CD4-positive, alpha-beta T cell (primary cell): ENCODE measurements at regions not wholly inside any gene's neighbourhood (a gene's known extent, or its start where the extent isn't known, plus 50 kb on each side); places are given as distances from the start of the nearest gene placed in this dataset.

ENCODE experiments used
- ATAC-seq: fragments of 200-7000 bp; cut with Tn5 transposase; one replicate; pipeline ENCODE4 v1.10.0; 2022; ENCODE audit warnings: mild to moderate bottlenecking; ENCODE audit not compliant: poor library complexity
- CTCF ChIA-PET: fragments of 350-600 bp; sonication (Branson Sonifier 250); formaldehyde crosslinking; loops from one replicate; lab custom pipeline; 2021; ENCODE audit warnings: antibody characterized with exemption, inconsistent platforms; lab: Charles Lee
- POLR2A ChIA-PET: fragments of 350-600 bp; sonication (Branson Sonifier 250); formaldehyde crosslinking; loops from one replicate; lab custom pipeline; 2021; ENCODE audit warnings: antibody characterized with exemption, inconsistent platforms; lab: Charles Lee
- DNase-seq, 14 experiments: peaks; one replicate each; pipeline ENCODE4 v3.0.0-alpha.2; 2013 to 2020; ENCODE audit warnings: mixed read lengths in 2 of 14
- H3K27ac ChIP-seq, 2 donors: one replicate each; pipeline versions ENCODE4 v1.5.1 to v1.7.0; 2013; ENCODE audit warnings: low read length in 2 of 2, low read depth in 1 of 2, mild to moderate bottlenecking in 1 of 2
- H3K27me3 ChIP-seq, 2 experiments: 1 replicate in 1 of 2; 2 replicates in 1 of 2; pipeline versions ENCODE4 v1.6.1 to v1.7.0; 2013; ENCODE audit warnings: low read length in 2 of 2, control low read depth in 1 of 2, mild to moderate bottlenecking in 1 of 2, moderate library complexity in 1 of 2; ENCODE audit not compliant: insufficient read depth in 2 of 2, control insufficient read depth in 1 of 2
- H3K36me3 ChIP-seq: one replicate; pipeline ENCODE4 v1.6.1; 2013; ENCODE audit warnings: low read length, control low read depth; ENCODE audit not compliant: insufficient read depth
- H3K4me1 ChIP-seq: one replicate; pipeline ENCODE4 v1.6.1; 2013; ENCODE audit warnings: low read length, control low read depth; ENCODE audit not compliant: insufficient read depth
- H3K4me3 ChIP-seq: one replicate; pipeline ENCODE4 v1.5.1; 2013; ENCODE audit warnings: mild to moderate bottlenecking, low read length, moderate library complexity
- H3K9me3 ChIP-seq, 2 experiments: 1 replicate in 1 of 2; 2 replicates in 1 of 2; pipeline versions ENCODE4 v1.6.1 to v1.7.0; 2013; ENCODE audit warnings: low read length in 2 of 2, mild to moderate bottlenecking in 2 of 2, control low read depth in 1 of 2, moderate library complexity in 1 of 2; ENCODE audit not compliant: control insufficient read depth in 1 of 2, insufficient read depth in 1 of 2
- H3K27ac Mint-ChIP-seq: one replicate; pipeline ENCODE4 v1.8.0; 2020; ENCODE audit warnings: mixed read lengths
- H3K27me3 Mint-ChIP-seq: one replicate; pipeline ENCODE4 v1.8.0; 2021; ENCODE audit warnings: mixed read lengths
- H3K36me3 Mint-ChIP-seq: one replicate; pipeline ENCODE4 v1.8.0; 2021; ENCODE audit warnings: low read depth, mixed read lengths
- H3K4me1 Mint-ChIP-seq: one replicate; pipeline ENCODE4 v1.8.0; 2021; ENCODE audit warnings: low read depth, mixed read lengths
- H3K4me3 Mint-ChIP-seq: one replicate; pipeline ENCODE4 v1.8.0; 2020; ENCODE audit warnings: mild to moderate bottlenecking, mixed read lengths
- H3K9me3 Mint-ChIP-seq: one replicate; pipeline ENCODE4 v1.8.0; 2020; ENCODE audit warnings: mixed read lengths
- intact Hi-C, 2 experiments: fragments of 100-400 bp; cut with DNase I in 1 of 2; cut with micrococcal nuclease in 1 of 2; formaldehyde crosslinking; loops; one replicate each; pipeline versions ENCODE4 v1.15.1 to v1.9.0; 2023 to 2025; cut with DNase I, micrococcal nuclease
- TF ChIP-seq, protein P1 (sequence below): fragments of 200-600 bp; IDR thresholded peaks from one replicate; pipeline ENCODE4 v1.8.0; 2022; ENCODE audit warnings: antibody characterized with exemption, mild to moderate bottlenecking

DNA sequence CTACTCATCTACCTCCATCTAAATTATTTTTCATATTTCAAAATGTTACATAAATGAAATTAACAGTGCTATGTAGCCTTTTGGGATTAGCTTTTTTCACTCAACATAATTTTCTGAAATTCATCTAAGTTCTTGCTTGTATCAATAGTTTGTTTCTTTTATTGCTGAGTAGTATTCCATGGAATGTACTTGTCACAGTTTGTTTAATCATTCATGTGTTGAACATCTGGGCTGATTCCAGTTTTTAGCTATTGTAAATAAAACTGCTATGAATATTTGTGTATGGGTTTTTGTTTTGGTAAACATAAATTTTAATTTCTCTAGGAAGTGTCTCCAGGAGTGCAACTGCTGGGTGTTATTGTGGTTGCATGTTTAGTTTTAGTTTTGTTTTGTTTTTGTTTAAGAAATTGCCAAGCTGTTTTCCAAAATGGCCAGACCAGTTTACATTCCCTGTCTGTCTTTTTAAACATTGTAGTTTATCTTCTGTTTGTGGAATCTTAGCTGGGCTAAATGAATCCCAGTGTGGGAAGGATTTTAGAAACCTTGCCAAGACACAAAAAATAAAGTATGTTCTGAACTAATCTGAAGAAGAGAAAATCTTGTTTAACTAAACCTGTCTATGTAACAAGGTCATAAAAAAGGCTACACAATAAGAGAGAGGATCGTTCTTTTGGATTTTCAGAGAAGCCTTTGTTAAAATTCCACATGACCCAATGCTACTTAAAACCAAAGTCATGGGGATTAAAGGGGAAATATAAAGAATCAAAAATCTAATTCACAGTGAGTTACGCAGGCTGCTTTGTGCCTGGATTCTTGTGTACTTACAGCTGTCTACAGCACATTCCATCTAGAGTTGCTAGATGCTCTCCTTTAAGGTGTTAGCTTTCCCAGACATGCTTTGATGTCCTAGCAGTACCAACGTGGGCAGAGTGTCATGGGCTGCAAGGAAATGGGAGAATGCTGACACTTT, 129.2 kb upstream of the SUCLG2 start:
- H3K4me1 Mint-ChIP-seq: no peaks in the 10 kb centered on the region
- intact Hi-C loops: no loop called here

GRCh38 chr3:67781871-67782270, 127.5 kb upstream of the SUCLG2 start:
- intact Hi-C loops: no loop called here
- H3K27ac ChIP-seq: no peak overlapping the region
- Mint-ChIP-seq H3K27ac (no peak overlapping the region), H3K27me3 (no peaks in the 10 kb centered on the region), H3K9me3 (peaks cover 6% of the 10 kb centered on the region), H3K4me1 (no peaks in the 10 kb centered on the region), H3K4me3 (no peak overlapping the region), H3K36me3 (peaks cover 35% of the 10 kb centered on the region)
- H3K9me3 ChIP-seq: peaks cover 0 to 9% of the 10 kb centered on the region in 2 experiments
- ChIA-PET POLR2A (no interaction called here), CTCF (no interaction called here)
- TF ChIP-seq, protein P1, sequence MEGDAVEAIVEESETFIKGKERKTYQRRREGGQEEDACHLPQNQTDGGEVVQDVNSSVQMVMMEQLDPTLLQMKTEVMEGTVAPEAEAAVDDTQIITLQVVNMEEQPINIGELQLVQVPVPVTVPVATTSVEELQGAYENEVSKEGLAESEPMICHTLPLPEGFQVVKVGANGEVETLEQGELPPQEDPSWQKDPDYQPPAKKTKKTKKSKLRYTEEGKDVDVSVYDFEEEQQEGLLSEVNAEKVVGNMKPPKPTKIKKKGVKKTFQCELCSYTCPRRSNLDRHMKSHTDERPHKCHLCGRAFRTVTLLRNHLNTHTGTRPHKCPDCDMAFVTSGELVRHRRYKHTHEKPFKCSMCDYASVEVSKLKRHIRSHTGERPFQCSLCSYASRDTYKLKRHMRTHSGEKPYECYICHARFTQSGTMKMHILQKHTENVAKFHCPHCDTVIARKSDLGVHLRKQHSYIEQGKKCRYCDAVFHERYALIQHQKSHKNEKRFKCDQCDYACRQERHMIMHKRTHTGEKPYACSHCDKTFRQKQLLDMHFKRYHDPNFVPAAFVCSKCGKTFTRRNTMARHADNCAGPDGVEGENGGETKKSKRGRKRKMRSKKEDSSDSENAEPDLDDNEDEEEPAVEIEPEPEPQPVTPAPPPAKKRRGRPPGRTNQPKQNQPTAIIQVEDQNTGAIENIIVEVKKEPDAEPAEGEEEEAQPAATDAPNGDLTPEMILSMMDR: no peak
- H3K27me3 ChIP-seq: no peaks in the 10 kb centered on the region
- no peaks in the 10 kb centered on the region for H3K36me3 ChIP-seq
- H3K4me1 ChIP-seq: no peaks in the 10 kb centered on the region
- no peak overlapping the region for H3K4me3 ChIP-seq
- ATAC-seq: no peak
- no peak for DNase-seq

More for the DNA sequence above, 129.2 kb upstream of the SUCLG2 start:
- peaks cover 0 to 9% of the 10 kb centered on the region in 2 experiments for H3K9me3 ChIP-seq
- ChIA-PET CTCF (no interaction called here), POLR2A (interaction anchor here (1.4 kb wide), 1 partner anchor 48 kb away, joined by 3 read pairs; no protein-coding TSS in a partner anchor)
- no peak for DNase-seq
- no peaks in the 10 kb centered on the region for H3K27me3 ChIP-seq
- no peaks in the 10 kb centered on the region for H3K27me3 Mint-ChIP-seq
- no peak overlapping the region for H3K4me3 ChIP-seq
- no peak overlapping the region for H3K27ac ChIP-seq
- ATAC-seq: no peak
- H3K4me3 Mint-ChIP-seq: no peak overlapping the region
- no peak overlapping the region for H3K27ac Mint-ChIP-seq
- H3K9me3 Mint-ChIP-seq: peaks cover 6% of the 10 kb centered on the region
- no peaks in the 10 kb centered on the region for H3K4me1 ChIP-seq
- TF ChIP-seq, protein P1: no peak
- no peaks in the 10 kb centered on the region for H3K36me3 ChIP-seq
- peaks cover 35% of the 10 kb centered on the region for H3K36me3 Mint-ChIP-seq

DNA sequence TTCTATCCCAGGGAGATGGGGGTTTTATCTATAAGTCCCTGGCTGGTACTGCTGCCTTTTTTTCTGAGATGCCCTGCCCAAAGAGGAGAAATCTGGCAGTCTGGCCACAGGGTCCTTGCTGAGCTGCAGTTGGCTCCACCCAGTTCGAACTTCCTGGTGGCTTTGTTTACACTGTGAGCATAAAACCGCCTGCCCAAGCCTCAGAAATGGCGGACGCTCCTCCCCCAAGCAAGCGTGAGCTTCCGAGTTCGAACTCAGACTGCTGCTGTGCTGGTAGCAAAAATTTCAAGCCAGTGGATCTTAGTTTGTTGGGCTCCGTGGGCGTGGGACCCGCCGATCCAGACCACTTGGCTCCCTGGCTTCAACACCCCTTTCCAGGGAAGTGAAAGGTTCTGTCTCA, 126.8 kb upstream of the SUCLG2 start:
- TF ChIP-seq, protein P1: no peak
- Mint-ChIP-seq H3K36me3 (peaks cover 34% of the 10 kb centered on the region), H3K4me1 (no peaks in the 10 kb centered on the region), H3K27ac (no peak overlapping the region), H3K4me3 (no peak overlapping the region), H3K9me3 (peaks cover 6% of the 10 kb centered on the region), H3K27me3 (no peaks in the 10 kb centered on the region)
- Histone ChIP-seq H3K27ac (no peak overlapping the region), H3K4me3 (no peak overlapping the region), H3K9me3 (peaks cover 0 to 9% of the 10 kb centered on the region in 2 experiments), H3K27me3 (no peaks in the 10 kb centered on the region), H3K36me3 (no peaks in the 10 kb centered on the region), H3K4me1 (no peaks in the 10 kb centered on the region)
- CTCF ChIA-PET: no interaction called here
- POLR2A ChIA-PET: no interaction called here
- no peak for DNase-seq
- ATAC-seq: no peak
- intact Hi-C loops: no loop called here
